OCI-LY3 (cell line): ENCODE measurements at regions not wholly inside any gene's neighbourhood (a gene's known extent, or its start where the extent isn't known, plus 50 kb on each side); places are given as distances from the start of the nearest gene placed in this dataset.

Source experiments
- H2AFZ ChIP-seq: fragments of 200-600, 300-600 bp; shearing (Covaris generic); 2 replicates; pipeline ENCODE4 v1.6.0; 2014; ENCODE audit warnings: antibody characterized with exemption, low read depth, low read length
- H3K27ac ChIP-seq: fragments of 200-600, 300-600 bp; sonication (generic); 2 replicates; pipeline ENCODE4 v1.5.1; 2014; ENCODE audit warnings: mild to moderate bottlenecking, low read length, moderate library complexity, mixed read lengths
- H3K27me3 ChIP-seq: fragments of 200-600, 300-600 bp; sonication (generic); 2 replicates; pipeline ENCODE4 v1.6.1; 2014; ENCODE audit warnings: low read depth, low read length, mixed read lengths
- H3K36me3 ChIP-seq: fragments of 200-600, 300-600 bp; sonication (generic); replicated peaks from 2 replicates; pipeline ENCODE3; 2014; ENCODE audit warnings: low read depth, low read length, mixed read lengths
- H3K4me1 ChIP-seq: fragments of 300-600, 200-600 bp; sonication (generic); 2 replicates; pipeline ENCODE4 v1.6.1; 2014; ENCODE audit warnings: low read length, mixed read lengths
- H3K4me2 ChIP-seq: fragments of 200-600, 300-600 bp; sonication (generic); 2 replicates; pipeline ENCODE4 v1.6.1; 2014; ENCODE audit warnings: low read length, mixed read lengths
- H3K4me3 ChIP-seq: fragments of 300-600, 200-600 bp; sonication (generic); 2 replicates; pipeline ENCODE4 v1.5.1; 2014; ENCODE audit warnings: antibody characterized with exemption, mild to moderate bottlenecking, low read length, moderate library complexity
- H3K79me2 ChIP-seq: fragments of 300-600, 200-600 bp; shearing (Covaris generic); 2 replicates; pipeline ENCODE4 v1.6.1; 2014; ENCODE audit warnings: mild to moderate bottlenecking, low read length, mixed read lengths
- H3K9ac ChIP-seq: fragments of 300-600, 200-600 bp; shearing (Covaris generic); 2 replicates; pipeline ENCODE4 v1.6.0; 2014; ENCODE audit warnings: mild to moderate bottlenecking, low read length, moderate library complexity
- H3K9me3 ChIP-seq: fragments of 200-600, 300-600 bp; shearing (Covaris generic); 2 replicates; pipeline ENCODE4 v1.6.1; 2014; ENCODE audit warnings: low read length, mixed read lengths; ENCODE audit not compliant: insufficient read depth
- H4K20me1 ChIP-seq: fragments of 200-600, 300-600 bp; sonication (generic); 2 replicates; pipeline ENCODE4 v1.6.1; 2016; ENCODE audit warnings: low read length, mixed read lengths; ENCODE audit not compliant: insufficient read depth
- EZH2phosphoT487 ChIP-seq: fragments of 200-600 bp; shearing (Covaris generic); IDR thresholded peaks from 2 replicates; pipeline ENCODE4 v1.6.1; 2018; ENCODE audit warnings: antibody characterized with exemption, mixed run types, low read depth
- TF ChIP-seq, protein P1 (sequence below): fragments of 200-600, 300-600 bp; sonication (generic); IDR thresholded peaks from 2 replicates; pipeline ENCODE4 v1.5.1; 2014; ENCODE audit warnings: antibody characterized with exemption, low read length, low read depth

DNA sequence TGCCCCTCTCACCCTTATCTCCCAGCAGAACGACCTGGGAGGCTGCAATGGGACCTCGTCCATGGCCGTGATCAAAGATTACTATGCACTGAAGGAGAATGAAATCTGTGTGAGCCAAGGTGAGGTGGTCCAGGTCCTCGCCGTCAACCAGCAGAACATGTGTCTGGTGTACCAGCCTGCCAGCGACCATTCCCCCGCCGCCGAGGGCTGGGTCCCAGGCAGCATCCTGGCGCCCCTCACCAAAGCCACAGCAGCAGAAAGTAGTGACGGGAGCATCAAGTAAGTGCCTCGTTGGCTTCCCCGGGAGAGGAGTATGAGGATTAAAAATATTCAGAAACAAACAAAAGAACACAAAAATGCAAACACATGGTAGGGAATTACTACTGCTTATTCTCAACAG, 55.9 kb upstream of the UMPS start:
- no peaks in the 10 kb centered on the region for H3K27me3 ChIP-seq
- no peak overlapping the region for H2AFZ ChIP-seq
- TF ChIP-seq EZH2phosphoT487: no peak
- TF ChIP-seq, protein P1, sequence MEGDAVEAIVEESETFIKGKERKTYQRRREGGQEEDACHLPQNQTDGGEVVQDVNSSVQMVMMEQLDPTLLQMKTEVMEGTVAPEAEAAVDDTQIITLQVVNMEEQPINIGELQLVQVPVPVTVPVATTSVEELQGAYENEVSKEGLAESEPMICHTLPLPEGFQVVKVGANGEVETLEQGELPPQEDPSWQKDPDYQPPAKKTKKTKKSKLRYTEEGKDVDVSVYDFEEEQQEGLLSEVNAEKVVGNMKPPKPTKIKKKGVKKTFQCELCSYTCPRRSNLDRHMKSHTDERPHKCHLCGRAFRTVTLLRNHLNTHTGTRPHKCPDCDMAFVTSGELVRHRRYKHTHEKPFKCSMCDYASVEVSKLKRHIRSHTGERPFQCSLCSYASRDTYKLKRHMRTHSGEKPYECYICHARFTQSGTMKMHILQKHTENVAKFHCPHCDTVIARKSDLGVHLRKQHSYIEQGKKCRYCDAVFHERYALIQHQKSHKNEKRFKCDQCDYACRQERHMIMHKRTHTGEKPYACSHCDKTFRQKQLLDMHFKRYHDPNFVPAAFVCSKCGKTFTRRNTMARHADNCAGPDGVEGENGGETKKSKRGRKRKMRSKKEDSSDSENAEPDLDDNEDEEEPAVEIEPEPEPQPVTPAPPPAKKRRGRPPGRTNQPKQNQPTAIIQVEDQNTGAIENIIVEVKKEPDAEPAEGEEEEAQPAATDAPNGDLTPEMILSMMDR: no peak
- no peaks in the 10 kb centered on the region for H4K20me1 ChIP-seq
- H3K9me3 ChIP-seq: no peaks in the 10 kb centered on the region
- H3K79me2 ChIP-seq: no peaks in the 10 kb centered on the region
- no peak overlapping the region for H3K9ac ChIP-seq
- no peak overlapping the region for H3K27ac ChIP-seq
- H3K4me3 ChIP-seq: no peak overlapping the region
- no peaks in the 10 kb centered on the region for H3K36me3 ChIP-seq
- H3K4me1 ChIP-seq: no peaks in the 10 kb centered on the region
- no peak overlapping the region for H3K4me2 ChIP-seq

DNA sequence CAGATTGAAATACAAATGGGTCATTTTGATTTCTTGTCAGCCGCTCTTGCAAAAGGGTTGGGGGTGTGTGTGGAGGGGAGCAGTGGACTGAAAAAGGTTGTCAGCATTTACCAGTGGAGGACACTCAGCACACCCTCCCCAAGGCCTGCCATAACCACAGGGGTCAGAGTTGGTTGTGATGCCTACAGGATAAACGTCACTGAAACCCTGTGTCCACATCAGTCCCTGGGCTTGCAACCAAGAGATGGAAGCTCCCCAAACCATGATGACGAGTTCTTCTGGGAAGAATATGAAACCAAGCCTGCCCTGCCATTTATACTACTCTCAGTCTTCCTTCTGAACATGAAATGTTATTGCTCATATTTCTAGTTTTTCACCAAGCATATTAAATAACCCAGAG, 54.0 kb upstream of the UMPS start:
- Histone ChIP-seq H4K20me1 (no peaks in the 10 kb centered on the region), H3K4me2 (no peak overlapping the region), H2AFZ (no peak overlapping the region), H3K27ac (no peak overlapping the region), H3K4me3 (no peak overlapping the region), H3K9ac (no peak overlapping the region), H3K4me1 (no peaks in the 10 kb centered on the region), H3K36me3 (no peaks in the 10 kb centered on the region), H3K9me3 (no peaks in the 10 kb centered on the region), H3K79me2 (no peaks in the 10 kb centered on the region), H3K27me3 (no peaks in the 10 kb centered on the region)
- no peak for TF ChIP-seq EZH2phosphoT487
- TF ChIP-seq, protein P1: no peak

DNA sequence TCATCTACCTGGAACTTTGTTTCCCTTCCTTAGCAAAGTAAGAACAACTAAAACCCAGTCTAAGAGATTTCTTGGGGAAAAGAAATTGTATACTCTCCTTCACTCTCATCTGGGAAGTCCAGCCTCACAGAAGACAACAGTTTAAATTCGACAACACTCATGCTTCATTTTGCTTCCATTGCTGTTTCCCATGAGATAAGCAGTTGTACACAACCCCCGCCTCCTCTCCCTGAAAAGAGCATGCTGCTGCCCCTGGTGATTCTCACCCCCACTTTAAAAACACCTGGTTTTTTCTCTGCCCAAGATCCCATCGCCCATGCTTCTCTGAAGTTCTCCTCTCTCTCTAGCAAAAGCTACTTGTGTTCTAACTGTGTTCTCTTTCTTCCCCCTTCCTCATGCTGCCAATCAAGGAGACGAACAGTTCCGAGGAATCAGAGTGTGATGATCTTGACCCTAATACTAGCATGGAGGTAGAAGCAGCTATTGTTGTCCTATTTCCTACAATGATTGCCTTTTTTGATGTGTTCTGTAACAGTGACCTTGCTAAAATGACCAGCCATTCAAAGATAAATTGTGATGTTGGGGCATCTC, 51.1 kb upstream of the UMPS start:
- Histone ChIP-seq H3K79me2 (no peaks in the 10 kb centered on the region), H4K20me1 (no peaks in the 10 kb centered on the region), H3K4me1 (no peaks in the 10 kb centered on the region), H3K4me2 (no peak overlapping the region), H3K27ac (no peak overlapping the region), H3K9ac (no peak overlapping the region), H3K27me3 (no peaks in the 10 kb centered on the region), H3K4me3 (no peak overlapping the region), H3K9me3 (no peaks in the 10 kb centered on the region), H2AFZ (no peak overlapping the region), H3K36me3 (no peaks in the 10 kb centered on the region)
- no peak for TF ChIP-seq EZH2phosphoT487
- TF ChIP-seq, protein P1: no peak
